Mucosa of rectum (tissue), 2 donors: ENCODE measurements at regions not wholly inside any gene's neighbourhood (a gene's known extent, or its start where the extent isn't known, plus 50 kb on each side); places are given as distances from the start of the nearest gene placed in this dataset.

Experiments used
- H3K27ac ChIP-seq, 2 donors: one replicate each; pipeline ENCODE4 v1.7.0; 2013; ENCODE audit warnings: inconsistent platforms in 2 of 2, low read depth in 2 of 2, low read length in 2 of 2
- H3K27me3 ChIP-seq, 2 donors: one replicate each; pipeline ENCODE4 v1.7.0; 2013; ENCODE audit warnings: low read length in 2 of 2; ENCODE audit not compliant: control insufficient read depth in 2 of 2, insufficient read depth in 2 of 2
- H3K36me3 ChIP-seq, 2 donors: one replicate each; pipeline ENCODE4 v1.7.0; 2013; ENCODE audit warnings: low read length in 2 of 2; ENCODE audit not compliant: control insufficient read depth in 2 of 2, insufficient read depth in 2 of 2
- H3K4me1 ChIP-seq, 2 donors: one replicate each; pipeline ENCODE4 v1.7.0; 2013; ENCODE audit warnings: low read length in 2 of 2, mild to moderate bottlenecking in 1 of 2; ENCODE audit not compliant: control insufficient read depth in 2 of 2, insufficient read depth in 2 of 2
- H3K4me3 ChIP-seq, 2 donors: one replicate each; pipeline ENCODE4 v1.7.0; 2013; ENCODE audit warnings: low read length in 2 of 2
- H3K9ac ChIP-seq, 2 donors: one replicate each; pipeline ENCODE4 v1.7.0; 2013; ENCODE audit warnings: low read length in 2 of 2, low read depth in 1 of 2, mild to moderate bottlenecking in 1 of 2
- H3K9me3 ChIP-seq, 2 donors: one replicate each; pipeline ENCODE4 v1.7.0; 2013; ENCODE audit warnings: low read length in 2 of 2; ENCODE audit not compliant: control insufficient read depth in 2 of 2
- donor health status: healthy.
- donor health status: Normal muscosa, but diverticular disease.

GRCh38 chrX:129040124-129040523, 483.2 kb downstream of the SMARCA1 start:
- Histone ChIP-seq H3K4me1 (no peaks in the 10 kb centered on the region), H3K4me3 (no peak overlapping the region), H3K27ac (no peak overlapping the region), H3K9ac (no peak overlapping the region), H3K27me3 (no peaks in the 10 kb centered on the region), H3K36me3 (no peaks in the 10 kb centered on the region), H3K9me3 (no peaks in the 10 kb centered on the region)

- Histone ChIP-seq H3K27me3 (no peaks in the 10 kb centered on the region), H3K4me1 (no peaks in the 10 kb centered on the region), H3K36me3 (no peaks in the 10 kb centered on the region), H3K27ac (no peak overlapping the region), H3K4me3 (no peak overlapping the region), H3K9me3 (no peaks in the 10 kb centered on the region), H3K9ac (no peak overlapping the region)
These were observed 484.1 kb downstream of the SMARCA1 start for GRCh38 chrX:129039176-129039575.

GRCh38 chrX:129037389-129037788, 485.9 kb downstream of the SMARCA1 start:
- no peak overlapping the region for H3K27ac ChIP-seq
- no peak overlapping the region for H3K4me3 ChIP-seq
- H3K36me3 ChIP-seq = no peaks in the 10 kb centered on the region
- no peaks in the 10 kb centered on the region for H3K4me1 ChIP-seq
- H3K9me3 ChIP-seq = no peaks in the 10 kb centered on the region
- no peaks in the 10 kb centered on the region for H3K27me3 ChIP-seq
- H3K9ac ChIP-seq = no peak overlapping the region

GRCh38 chrX:129035180-129035579, 488.1 kb downstream of the SMARCA1 start:
- H3K36me3 ChIP-seq = no peaks in the 10 kb centered on the region
- H3K9ac ChIP-seq = no peak overlapping the region
- no peak overlapping the region for H3K27ac ChIP-seq
- H3K27me3 ChIP-seq = no peaks in the 10 kb centered on the region
- H3K4me1 ChIP-seq = no peaks in the 10 kb centered on the region
- no peak overlapping the region for H3K4me3 ChIP-seq
- no peaks in the 10 kb centered on the region for H3K9me3 ChIP-seq

GRCh38 chrX:129034196-129034595, 489.1 kb downstream of the SMARCA1 start:
- no peak overlapping the region for H3K4me3 ChIP-seq
- no peaks in the 10 kb centered on the region for H3K27me3 ChIP-seq
- H3K9ac ChIP-seq = no peak overlapping the region
- H3K27ac ChIP-seq = no peak overlapping the region
- no peaks in the 10 kb centered on the region for H3K9me3 ChIP-seq
- H3K4me1 ChIP-seq = no peaks in the 10 kb centered on the region
- no peaks in the 10 kb centered on the region for H3K36me3 ChIP-seq

GRCh38 chrX:129026202-129026601, 497.1 kb downstream of the SMARCA1 start:
- no peaks in the 10 kb centered on the region for H3K9me3 ChIP-seq
- H3K4me3 ChIP-seq = no peak overlapping the region
- no peaks in the 10 kb centered on the region for H3K36me3 ChIP-seq
- no peaks in the 10 kb centered on the region for H3K4me1 ChIP-seq
- H3K9ac ChIP-seq = no peak overlapping the region
- H3K27me3 ChIP-seq = no peaks in the 10 kb centered on the region
- H3K27ac ChIP-seq = no peak overlapping the region

- Histone ChIP-seq H3K9me3 (no peaks in the 10 kb centered on the region), H3K4me1 (no peaks in the 10 kb centered on the region), H3K27me3 (no peaks in the 10 kb centered on the region), H3K4me3 (no peak overlapping the region), H3K9ac (no peak overlapping the region), H3K27ac (no peak overlapping the region), H3K36me3 (no peaks in the 10 kb centered on the region)
These were observed 497.9 kb downstream of the SMARCA1 start for GRCh38 chrX:129025376-129025775.

GRCh38 chrX:129019412-129019811, 503.9 kb downstream of the SMARCA1 start:
- H3K27me3 ChIP-seq = no peaks in the 10 kb centered on the region
- H3K9ac ChIP-seq = no peak overlapping the region
- no peak overlapping the region for H3K4me3 ChIP-seq
- no peaks in the 10 kb centered on the region for H3K9me3 ChIP-seq
- no peaks in the 10 kb centered on the region for H3K36me3 ChIP-seq
- no peaks in the 10 kb centered on the region for H3K4me1 ChIP-seq
- no peak overlapping the region for H3K27ac ChIP-seq

GRCh38 chrX:129015381-129015780, 507.9 kb downstream of the SMARCA1 start:
- H3K27me3 ChIP-seq = no peaks in the 10 kb centered on the region
- H3K9me3 ChIP-seq = no peaks in the 10 kb centered on the region
- no peak overlapping the region for H3K27ac ChIP-seq
- H3K4me1 ChIP-seq = no peaks in the 10 kb centered on the region
- H3K36me3 ChIP-seq = no peaks in the 10 kb centered on the region
- H3K4me3 ChIP-seq = no peak overlapping the region
- H3K9ac ChIP-seq = no peak overlapping the region

- H3K4me3 ChIP-seq = no peak overlapping the region
These were observed 509.7 kb downstream of the SMARCA1 start for GRCh38 chrX:129013574-129013973.

GRCh38 chrX:129007631-129008030, 515.7 kb downstream of the SMARCA1 start:
- Histone ChIP-seq H3K36me3 (no peaks in the 10 kb centered on the region), H3K27me3 (no peaks in the 10 kb centered on the region), H3K4me3 (no peak overlapping the region), H3K9me3 (no peaks in the 10 kb centered on the region), H3K4me1 (no peaks in the 10 kb centered on the region), H3K27ac (no peak overlapping the region), H3K9ac (no peak overlapping the region)

More at GRCh38 chrX:129013574-129013973, 509.7 kb downstream of the SMARCA1 start:
- no peak overlapping the region for H3K27ac ChIP-seq
- H3K4me1 ChIP-seq = no peaks in the 10 kb centered on the region
- no peaks in the 10 kb centered on the region for H3K36me3 ChIP-seq
- H3K9me3 ChIP-seq = no peaks in the 10 kb centered on the region
- H3K27me3 ChIP-seq = no peaks in the 10 kb centered on the region
- no peak overlapping the region for H3K9ac ChIP-seq
